ENCODE measurements at regions not wholly inside any gene's neighbourhood (a gene's known extent, or its start where the extent isn't known, plus 50 kb on each side); places are given as distances from the start of the nearest gene placed in this dataset.

- WGBS, 2 experiments (ENCODE audit: insufficient coverage in 2 of 2) = no CpG with 5 or more reads among the region's 2 CpGs
- H3K36me3 ChIP-seq (ENCODE audit: control insufficient read depth, insufficient read depth, low read length) = no peaks in the 10 kb centered on the region
- H3K4me3 ChIP-seq (ENCODE audit: extremely low read depth, insufficient read depth, low read length, poor library complexity, severe bottlenecking) = no peak overlapping the region
- H3K27ac ChIP-seq (ENCODE audit: low read depth, low read length, severe bottlenecking) = no peak overlapping the region
- peaks cover 9% of the 10 kb centered on the region for H3K4me1 ChIP-seq (ENCODE audit: control insufficient read depth, insufficient read depth, low read length, poor library complexity, severe bottlenecking)
- H3K9me3 ChIP-seq (ENCODE audit: control insufficient read depth, low read length) = no peaks in the 10 kb centered on the region
Measured at GRCh38 chr9:73451003-73451402, 299.3 kb downstream of the ANXA1 start.

GRCh38 chr9:73459817-73460216 is 308.2 kb downstream of the ANXA1 start:
- Histone ChIP-seq H3K36me3 (ENCODE audit: control insufficient read depth, insufficient read depth, low read length) (no peaks in the 10 kb centered on the region), H3K4me3 (ENCODE audit: extremely low read depth, insufficient read depth, low read length, poor library complexity, severe bottlenecking) (no peak overlapping the region), H3K9me3 (ENCODE audit: control insufficient read depth, low read length) (no peaks in the 10 kb centered on the region), H3K27ac (ENCODE audit: low read depth, low read length, severe bottlenecking) (no peak overlapping the region), H3K4me1 (ENCODE audit: control insufficient read depth, insufficient read depth, low read length, poor library complexity, severe bottlenecking) (no peaks in the 10 kb centered on the region)

- H3K9me3 ChIP-seq (ENCODE audit: control insufficient read depth, low read length) = no peaks in the 10 kb centered on the region
- no peaks in the 10 kb centered on the region for H3K36me3 ChIP-seq (ENCODE audit: control insufficient read depth, insufficient read depth, low read length)
- no peak overlapping the region for H3K27ac ChIP-seq (ENCODE audit: low read depth, low read length, severe bottlenecking)
- no peaks in the 10 kb centered on the region for H3K4me1 ChIP-seq (ENCODE audit: control insufficient read depth, insufficient read depth, low read length, poor library complexity, severe bottlenecking)
- 100% methylated on average over 1 of the region's 1 CpG for WGBS, 2 experiments (ENCODE audit: insufficient coverage in 2 of 2)
- H3K4me3 ChIP-seq (ENCODE audit: extremely low read depth, insufficient read depth, low read length, poor library complexity, severe bottlenecking) = no peak overlapping the region
Measured at GRCh38 chr9:73468716-73469115, 317.1 kb downstream of the ANXA1 start.

GRCh38 chr9:73470766-73471165 is 319.1 kb downstream of the ANXA1 start:
- H3K4me3 ChIP-seq (ENCODE audit: extremely low read depth, insufficient read depth, low read length, poor library complexity, severe bottlenecking) = no peak overlapping the region
- 91 to 100% methylated on average over 1 to 3 of the region's 3 CpGs for WGBS, 2 experiments (ENCODE audit: insufficient coverage in 2 of 2)

GRCh38 chr9:73474002-73474600 is 322.4 kb downstream of the ANXA1 start:
- Histone ChIP-seq H3K27ac (ENCODE audit: low read depth, low read length, severe bottlenecking) (no peak overlapping the region), H3K4me1 (ENCODE audit: control insufficient read depth, insufficient read depth, low read length, poor library complexity, severe bottlenecking) (no peaks in the 10 kb centered on the region), H3K9me3 (ENCODE audit: control insufficient read depth, low read length) (no peaks in the 10 kb centered on the region), H3K4me3 (ENCODE audit: extremely low read depth, insufficient read depth, low read length, poor library complexity, severe bottlenecking) (no peak overlapping the region), H3K36me3 (ENCODE audit: control insufficient read depth, insufficient read depth, low read length) (no peaks in the 10 kb centered on the region)
- 97% methylated on average over 11 to 12 of the region's 14 CpGs for WGBS, 2 experiments (ENCODE audit: insufficient coverage in 2 of 2)

More at GRCh38 chr9:73470766-73471165, 319.1 kb downstream of the ANXA1 start:
- Histone ChIP-seq H3K27ac (ENCODE audit: low read depth, low read length, severe bottlenecking) (peak overlapping the region; percentile 19), H3K4me1 (ENCODE audit: control insufficient read depth, insufficient read depth, low read length, poor library complexity, severe bottlenecking) (no peaks in the 10 kb centered on the region), H3K36me3 (ENCODE audit: control insufficient read depth, insufficient read depth, low read length) (no peaks in the 10 kb centered on the region), H3K9me3 (ENCODE audit: control insufficient read depth, low read length) (no peaks in the 10 kb centered on the region)

GRCh38 chr9:73474625-73475024 is 323.0 kb downstream of the ANXA1 start:
- WGBS, 2 experiments (ENCODE audit: insufficient coverage in 2 of 2) = 93 to 98% methylated on average over 16 to 18 of the region's 20 CpGs

GRCh38 chr9:73494894-73495293 is 343.2 kb downstream of the ANXA1 start:
- H3K36me3 ChIP-seq (ENCODE audit: control insufficient read depth, insufficient read depth, low read length) = no peaks in the 10 kb centered on the region
- H3K4me3 ChIP-seq (ENCODE audit: extremely low read depth, insufficient read depth, low read length, poor library complexity, severe bottlenecking) = no peak overlapping the region
- no peaks in the 10 kb centered on the region for H3K9me3 ChIP-seq (ENCODE audit: control insufficient read depth, low read length)
- H3K4me1 ChIP-seq (ENCODE audit: control insufficient read depth, insufficient read depth, low read length, poor library complexity, severe bottlenecking) = no peaks in the 10 kb centered on the region
- no CpG with 5 or more reads among the region's 5 CpGs for WGBS, 2 experiments (ENCODE audit: insufficient coverage in 2 of 2)
- H3K27ac ChIP-seq (ENCODE audit: low read depth, low read length, severe bottlenecking) = no peak overlapping the region

More at GRCh38 chr9:73474625-73475024, 323.0 kb downstream of the ANXA1 start:
- Histone ChIP-seq H3K4me1 (ENCODE audit: control insufficient read depth, insufficient read depth, low read length, poor library complexity, severe bottlenecking) (no peaks in the 10 kb centered on the region), H3K27ac (ENCODE audit: low read depth, low read length, severe bottlenecking) (no peak overlapping the region), H3K9me3 (ENCODE audit: control insufficient read depth, low read length) (no peaks in the 10 kb centered on the region), H3K4me3 (ENCODE audit: extremely low read depth, insufficient read depth, low read length, poor library complexity, severe bottlenecking) (no peak overlapping the region), H3K36me3 (ENCODE audit: control insufficient read depth, insufficient read depth, low read length) (no peaks in the 10 kb centered on the region)

- Histone ChIP-seq H3K36me3 (ENCODE audit: control insufficient read depth, insufficient read depth, low read length) (no peaks in the 10 kb centered on the region), H3K4me1 (ENCODE audit: control insufficient read depth, insufficient read depth, low read length, poor library complexity, severe bottlenecking) (no peaks in the 10 kb centered on the region), H3K9me3 (ENCODE audit: control insufficient read depth, low read length) (no peaks in the 10 kb centered on the region), H3K27ac (ENCODE audit: low read depth, low read length, severe bottlenecking) (no peak overlapping the region), H3K4me3 (ENCODE audit: extremely low read depth, insufficient read depth, low read length, poor library complexity, severe bottlenecking) (no peak overlapping the region)
- 88 to 94% methylated on average over 1 to 2 of the region's 2 CpGs for WGBS, 2 experiments (ENCODE audit: insufficient coverage in 2 of 2)
Measured at GRCh38 chr9:73497796-73498195, 346.1 kb downstream of the ANXA1 start.

- Histone ChIP-seq H3K27ac (ENCODE audit: low read depth, low read length, severe bottlenecking) (no peak overlapping the region), H3K4me1 (ENCODE audit: control insufficient read depth, insufficient read depth, low read length, poor library complexity, severe bottlenecking) (no peaks in the 10 kb centered on the region), H3K9me3 (ENCODE audit: control insufficient read depth, low read length) (no peaks in the 10 kb centered on the region), H3K36me3 (ENCODE audit: control insufficient read depth, insufficient read depth, low read length) (no peaks in the 10 kb centered on the region), H3K4me3 (ENCODE audit: extremely low read depth, insufficient read depth, low read length, poor library complexity, severe bottlenecking) (no peak overlapping the region)
- 83% methylated on average over 2 of the region's 4 CpGs; no CpG with 5 or more reads in 1 of the 2 experiments for WGBS, 2 experiments (ENCODE audit: insufficient coverage in 2 of 2)
Measured at GRCh38 chr9:73515216-73515615, 363.6 kb downstream of the ANXA1 start.

GRCh38 chr9:73523391-73523790 is 371.7 kb downstream of the ANXA1 start:
- H3K4me3 ChIP-seq (ENCODE audit: extremely low read depth, insufficient read depth, low read length, poor library complexity, severe bottlenecking) = no peak overlapping the region
- H3K36me3 ChIP-seq (ENCODE audit: control insufficient read depth, insufficient read depth, low read length) = no peaks in the 10 kb centered on the region
- no peak overlapping the region for H3K27ac ChIP-seq (ENCODE audit: low read depth, low read length, severe bottlenecking)
- H3K4me1 ChIP-seq (ENCODE audit: control insufficient read depth, insufficient read depth, low read length, poor library complexity, severe bottlenecking) = no peaks in the 10 kb centered on the region
- WGBS, 2 experiments (ENCODE audit: insufficient coverage in 2 of 2) = 100% methylated on average over 1 of the region's 2 CpGs; no CpG with 5 or more reads in 1 of the 2 experiments
- peaks cover 3% of the 10 kb centered on the region for H3K9me3 ChIP-seq (ENCODE audit: control insufficient read depth, low read length)

- no CpG with 5 or more reads among the region's 1 CpG for WGBS, 2 experiments (ENCODE audit: insufficient coverage in 2 of 2)
- Histone ChIP-seq H3K36me3 (ENCODE audit: control insufficient read depth, insufficient read depth, low read length) (no peaks in the 10 kb centered on the region), H3K4me1 (ENCODE audit: control insufficient read depth, insufficient read depth, low read length, poor library complexity, severe bottlenecking) (no peaks in the 10 kb centered on the region), H3K9me3 (ENCODE audit: control insufficient read depth, low read length) (peaks cover 3% of the 10 kb centered on the region), H3K27ac (ENCODE audit: low read depth, low read length, severe bottlenecking) (no peak overlapping the region), H3K4me3 (ENCODE audit: extremely low read depth, insufficient read depth, low read length, poor library complexity, severe bottlenecking) (no peak overlapping the region)
Measured at GRCh38 chr9:73525350-73525749, 373.7 kb downstream of the ANXA1 start.
